ENCODE measurements at regions not wholly inside any gene's neighbourhood (a gene's known extent, or its start where the extent isn't known, plus 50 kb on each side); places are given as distances from the start of the nearest gene placed in this dataset.
"Not testable (repeated sequence)": the region's sequence is repeated elsewhere in the genome, so short reads cannot be mapped to it uniquely, and the experiment has no call there.

DNA sequence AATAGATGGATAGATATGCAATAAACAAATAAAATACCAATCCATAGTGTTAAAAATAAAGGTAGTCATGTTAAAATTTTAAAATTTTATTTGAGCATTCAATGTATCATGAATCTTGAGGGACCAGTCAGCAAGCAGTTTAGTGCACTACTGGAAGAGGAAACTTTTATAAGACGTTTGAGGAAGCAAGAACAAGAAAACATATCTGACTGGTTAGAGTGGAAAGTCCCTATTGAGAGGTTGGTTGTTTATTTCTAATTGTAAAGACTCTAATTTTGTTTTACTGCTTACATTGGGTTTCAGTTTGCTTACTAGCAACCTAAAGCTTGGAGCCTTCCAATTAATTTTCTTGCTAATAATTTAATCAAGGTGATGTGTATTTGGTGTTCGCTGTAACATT is 786.2 kb downstream of the RAB28 start:
- no peak for DNase-seq (ENCODE audit: low spot score)

DNA sequence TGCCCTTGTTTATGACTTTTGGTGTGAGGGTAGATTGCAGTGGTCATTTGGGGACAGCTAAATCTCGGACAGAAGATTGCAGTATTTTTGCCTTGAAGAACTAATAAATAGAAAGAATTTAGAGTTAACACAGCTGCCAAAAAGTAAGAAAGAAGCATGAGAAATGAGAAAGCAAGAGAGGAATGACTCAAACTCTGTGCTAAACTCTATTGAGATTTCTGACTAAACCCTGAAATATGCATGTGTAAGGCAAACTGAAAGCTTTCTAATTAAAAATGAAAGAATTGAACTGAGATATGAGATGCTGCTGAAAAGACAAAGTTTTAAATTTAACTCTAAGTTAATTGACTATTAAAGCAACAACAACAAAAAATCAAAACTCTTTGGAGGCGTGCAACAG is 791.3 kb downstream of the RAB28 start:
- DNase-seq (ENCODE audit: low spot score): no peak

DNA sequence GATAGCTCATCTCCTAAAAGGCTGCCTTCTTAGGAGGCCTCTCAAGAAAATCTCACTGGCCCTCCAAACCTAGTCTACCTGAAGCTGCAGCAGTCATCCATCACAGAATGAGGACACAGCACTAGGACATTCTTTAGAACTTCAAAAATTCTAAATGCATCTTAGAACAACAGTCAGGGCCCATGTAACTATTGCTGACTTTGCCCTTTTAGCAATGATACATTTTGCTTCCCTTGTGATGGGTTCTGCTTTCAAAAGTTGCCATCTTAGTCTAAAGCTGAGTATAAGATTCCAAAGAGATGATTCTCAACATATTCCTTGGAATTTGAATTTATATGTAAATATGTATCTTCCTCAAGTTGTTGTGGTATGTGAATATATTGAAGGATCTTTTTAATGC is 793.0 kb downstream of the RAB28 start:
- no peak for DNase-seq (ENCODE audit: low spot score)

DNA sequence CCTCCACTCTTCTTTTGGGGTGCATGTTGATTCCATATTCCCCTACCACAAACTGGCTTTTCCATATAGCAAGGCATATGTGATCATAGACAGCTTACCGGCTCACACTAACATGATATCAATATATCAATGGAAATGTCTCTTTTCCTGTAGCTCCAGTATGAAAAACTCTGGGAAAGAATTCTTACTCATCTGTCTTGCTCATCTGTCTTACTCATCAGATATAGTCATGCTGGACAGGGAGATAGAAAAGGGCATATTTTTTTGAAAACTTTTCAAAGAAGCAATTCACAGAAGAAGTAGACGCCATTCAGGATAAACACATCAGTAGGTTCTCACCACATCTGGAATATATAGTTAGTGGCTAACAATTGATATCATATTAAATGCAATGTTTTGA is 794.7 kb downstream of the RAB28 start:
- no peak for DNase-seq (ENCODE audit: low spot score)

DNA sequence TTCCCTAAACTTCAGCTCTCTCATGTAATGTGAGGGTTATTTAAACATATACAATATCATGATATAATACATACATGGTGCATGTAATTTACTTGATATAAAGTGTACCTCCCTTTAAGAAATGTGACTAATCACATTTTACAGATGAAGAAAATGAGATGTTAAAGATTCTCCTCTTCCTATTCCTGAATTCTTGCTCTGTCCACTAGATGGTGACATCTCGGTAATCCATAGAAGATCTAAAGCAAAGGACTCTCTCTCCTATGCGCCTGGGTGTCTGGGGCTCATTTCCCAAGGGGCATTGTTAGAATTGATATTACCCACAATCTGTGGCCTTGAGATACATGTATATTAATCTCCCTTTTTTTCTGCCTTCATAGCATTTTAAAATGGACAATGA is 804.9 kb downstream of the RAB28 start:
- DNase-seq (ENCODE audit: low spot score): no peak

DNA sequence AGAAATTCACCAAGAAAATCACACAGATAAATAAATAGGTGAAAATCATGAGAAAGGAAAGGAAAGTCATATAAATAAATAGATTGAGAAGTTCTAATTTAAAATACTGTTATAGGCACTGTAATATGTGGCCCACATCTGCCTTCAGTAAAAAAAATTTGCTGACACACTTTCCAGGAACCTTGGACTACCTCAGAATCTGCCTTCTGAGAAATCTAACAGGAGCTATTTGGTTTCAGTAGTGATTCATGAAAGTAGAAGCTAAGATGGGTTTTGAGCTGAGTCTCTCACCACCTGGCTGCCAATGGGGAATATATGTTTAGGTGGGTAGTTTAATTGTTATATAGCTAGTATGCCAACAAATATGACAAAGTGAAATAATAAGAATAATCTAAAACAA is 810.0 kb downstream of the RAB28 start:
- no peak for DNase-seq (ENCODE audit: low spot score)

DNA sequence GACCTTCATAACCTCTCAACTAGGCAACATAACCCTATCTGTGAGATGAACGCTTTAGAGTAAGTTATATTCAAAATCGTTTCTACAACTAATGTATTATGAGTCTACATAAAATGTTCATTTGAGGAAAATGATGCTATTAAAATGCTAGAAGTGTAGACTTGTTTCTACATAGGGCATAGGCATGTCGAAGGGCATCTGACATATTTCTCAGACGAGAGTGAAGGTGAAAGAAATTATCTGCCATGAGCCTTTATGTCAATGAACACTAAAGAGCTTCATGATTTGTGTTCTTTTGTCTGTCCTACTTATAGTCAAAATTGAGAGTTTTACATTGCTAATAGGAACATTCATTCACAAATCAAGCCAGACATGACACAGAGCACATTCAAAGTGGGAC is 811.8 kb downstream of the RAB28 start:
- no peak for DNase-seq (ENCODE audit: low spot score)

DNA sequence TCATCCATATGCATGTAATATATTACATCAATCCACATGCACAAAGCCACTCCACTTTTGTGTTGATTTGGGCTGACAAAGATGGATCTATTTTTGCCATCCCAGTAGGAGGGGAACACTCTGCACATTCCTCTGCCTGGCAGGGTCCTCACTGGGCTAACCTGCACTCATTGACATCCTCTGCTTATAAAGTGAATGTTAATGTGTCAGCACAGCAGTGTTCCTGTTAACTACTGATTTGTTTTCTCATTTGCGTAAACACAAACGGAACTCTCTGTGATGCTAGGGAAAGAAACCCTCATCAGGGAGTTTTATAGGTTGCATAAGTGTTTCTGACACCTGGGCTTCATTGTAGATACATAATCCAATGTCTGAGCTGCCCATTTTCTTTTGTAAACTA is 826.0 kb downstream of the RAB28 start:
- no peak for DNase-seq (ENCODE audit: low spot score)

DNA sequence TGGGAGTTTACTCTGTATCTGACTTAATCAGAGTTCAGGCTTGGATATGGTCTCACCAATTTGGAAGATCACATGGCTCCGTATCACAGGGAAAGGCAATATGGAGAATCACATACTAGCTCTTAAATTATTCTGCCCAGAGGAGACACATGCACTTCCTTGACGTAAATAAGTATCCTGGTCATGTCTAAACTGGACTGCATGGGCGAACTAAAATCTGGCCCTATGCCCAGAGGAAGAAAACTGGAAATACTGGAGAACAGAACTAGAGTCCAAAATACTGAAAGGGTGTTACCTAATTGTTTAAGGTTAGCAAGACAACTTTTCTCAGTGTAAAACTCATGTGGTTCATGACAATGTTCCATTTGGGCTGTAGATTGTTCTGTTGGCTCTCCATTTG is 832.3 kb downstream of the RAB28 start:
- DNase-seq (ENCODE audit: low spot score): no peak

DNA sequence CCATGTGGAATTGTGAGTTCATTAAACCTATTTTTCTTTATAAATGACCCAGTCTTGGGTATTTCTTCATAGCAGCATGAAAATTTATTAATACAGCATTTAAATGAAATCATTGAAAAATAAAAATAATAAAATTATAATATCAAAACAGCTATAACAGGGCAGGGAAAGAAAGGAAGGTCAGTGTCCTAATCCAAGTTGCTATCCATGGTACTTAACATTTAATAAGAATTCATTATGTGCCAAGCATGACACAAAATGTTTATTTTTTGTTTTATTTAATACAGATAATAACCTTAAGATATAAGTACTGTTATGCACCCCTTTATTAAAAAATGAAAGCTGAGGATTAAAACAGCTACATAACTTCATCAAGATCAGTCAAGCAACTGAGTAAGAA is 838.4 kb downstream of the RAB28 start:
- no peak for DNase-seq (ENCODE audit: low spot score)

DNA sequence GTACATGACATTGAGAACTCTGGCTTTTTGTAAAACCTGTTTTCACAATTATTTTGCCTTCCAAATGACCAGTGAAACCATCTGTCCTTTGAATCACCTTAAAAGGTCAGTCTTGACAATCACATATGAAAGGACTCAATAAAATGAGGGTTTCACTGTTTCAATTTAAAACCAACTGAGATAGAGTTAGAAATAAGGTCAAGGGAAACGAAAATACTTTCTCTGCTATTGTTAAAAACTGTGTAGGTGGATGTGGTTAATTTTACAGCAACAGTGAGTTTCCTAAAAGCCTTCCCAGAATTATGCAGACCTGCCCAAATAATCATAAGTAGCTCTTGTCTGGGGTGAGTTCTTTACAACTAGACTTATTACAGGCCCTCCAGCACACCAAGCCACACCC is 839.9 kb downstream of the RAB28 start:
- DNase-seq (ENCODE audit: low spot score): no peak

DNA sequence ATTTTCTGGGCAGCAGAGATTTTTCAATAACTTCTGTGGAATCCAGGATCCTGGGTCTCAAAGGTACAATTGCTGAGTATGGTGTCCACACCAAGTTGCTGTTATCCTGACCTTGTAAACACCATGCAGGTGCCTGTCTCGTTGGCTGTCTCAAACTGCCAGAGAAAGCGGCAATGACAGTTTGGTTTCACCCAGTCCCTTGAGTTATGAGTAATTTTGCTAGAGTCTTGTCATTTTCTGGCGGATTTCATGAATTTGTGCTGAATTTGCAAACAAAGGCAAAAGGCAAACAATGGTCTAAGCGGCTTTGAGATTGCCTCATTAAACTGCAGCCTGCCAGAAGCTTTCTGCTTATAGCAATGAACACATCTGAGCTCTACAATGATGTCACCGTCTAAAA is 847.9 kb downstream of the RAB28 start:
- DNase-seq (ENCODE audit: low spot score): no peak

DNA sequence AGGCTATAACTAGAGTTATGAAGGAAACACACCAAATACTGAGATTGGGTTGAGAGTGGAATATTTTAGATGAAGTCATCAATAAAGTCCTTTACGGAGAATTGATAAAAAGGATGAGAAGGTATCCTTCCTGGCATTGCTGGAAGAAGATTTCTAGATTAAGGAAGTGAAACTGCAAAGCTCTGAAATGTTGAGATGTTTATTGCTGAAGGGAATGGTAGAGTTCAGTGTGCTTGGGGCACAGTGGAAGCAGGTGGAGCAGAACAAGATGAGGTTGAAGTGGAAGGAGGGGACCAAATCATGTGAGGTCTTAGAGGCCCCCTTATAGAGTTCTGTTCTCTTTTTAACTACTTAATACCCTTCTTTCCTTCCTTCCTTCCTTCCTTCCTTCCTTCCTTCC is 848.5 kb downstream of the RAB28 start:
- no peak for DNase-seq (ENCODE audit: low spot score)

DNA sequence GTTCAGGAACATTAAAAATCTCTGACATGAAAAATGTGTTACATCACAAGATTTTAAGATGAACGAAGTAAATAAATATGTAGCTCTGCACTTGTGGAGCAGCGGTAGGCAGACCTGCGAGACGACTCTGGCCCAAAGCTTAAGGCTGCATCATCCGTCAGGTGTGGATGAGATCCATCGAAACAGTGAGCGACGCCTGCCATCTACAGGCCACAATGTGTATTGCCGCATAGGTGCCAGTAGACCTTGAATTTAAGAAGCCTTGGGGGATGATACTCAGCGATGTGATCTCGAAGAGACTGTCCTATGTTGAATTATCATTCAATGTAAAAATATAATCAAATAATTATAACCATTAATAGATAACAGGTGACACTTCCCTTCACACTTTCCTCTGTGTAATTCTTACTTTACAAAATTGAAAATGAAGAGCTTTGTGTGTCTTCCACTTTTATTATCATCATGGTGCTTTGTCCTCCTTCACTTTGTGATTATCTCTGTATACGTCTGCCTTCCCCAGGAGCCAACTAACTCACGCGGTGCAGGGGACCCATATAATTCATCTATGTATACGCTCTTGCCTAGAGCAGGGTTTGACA is 851.0 kb downstream of the RAB28 start:
- peak; percentile 49 for DNase-seq (ENCODE audit: low spot score)

DNA sequence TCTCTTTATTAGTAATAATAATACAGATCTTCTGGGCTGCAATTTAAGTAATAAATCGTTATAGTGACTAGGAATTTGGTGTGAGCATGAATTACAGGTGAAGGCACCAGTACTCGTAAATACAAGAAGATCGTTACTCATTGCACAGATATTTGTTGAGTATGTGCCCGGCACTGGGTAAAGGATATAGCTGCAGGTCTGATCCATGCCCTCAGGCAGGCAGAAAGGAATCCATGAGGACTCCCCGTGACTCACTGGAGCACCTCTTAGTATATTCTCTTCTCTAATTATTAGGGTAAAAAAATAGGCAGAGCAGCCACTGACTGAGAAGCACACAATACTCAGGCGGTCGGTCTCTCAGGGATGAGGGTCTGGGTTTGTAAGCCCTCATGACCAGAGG is 868.3 kb downstream of the RAB28 start:
- DNase-seq (ENCODE audit: low spot score): no peak

DNA sequence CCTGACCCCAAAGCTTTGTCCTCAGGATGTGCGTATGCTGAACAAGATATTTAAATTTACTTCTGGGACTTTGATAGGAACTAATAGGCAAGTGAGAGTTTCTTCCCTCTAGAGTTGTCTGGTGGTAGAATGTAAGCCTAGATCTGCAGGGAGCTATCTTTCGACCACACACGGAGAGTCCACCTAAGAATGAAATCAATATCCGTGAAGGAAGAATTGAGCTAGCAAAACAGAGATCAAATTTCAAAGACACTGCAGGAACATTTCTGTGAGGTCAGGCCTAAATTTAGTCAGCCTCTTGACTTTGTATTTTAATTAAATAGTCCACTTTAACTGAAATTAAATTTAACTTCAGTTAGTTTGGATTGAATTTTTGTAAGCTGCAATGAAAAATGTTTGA is 871.3 kb downstream of the RAB28 start:
- no peak for DNase-seq (ENCODE audit: low spot score)

DNA sequence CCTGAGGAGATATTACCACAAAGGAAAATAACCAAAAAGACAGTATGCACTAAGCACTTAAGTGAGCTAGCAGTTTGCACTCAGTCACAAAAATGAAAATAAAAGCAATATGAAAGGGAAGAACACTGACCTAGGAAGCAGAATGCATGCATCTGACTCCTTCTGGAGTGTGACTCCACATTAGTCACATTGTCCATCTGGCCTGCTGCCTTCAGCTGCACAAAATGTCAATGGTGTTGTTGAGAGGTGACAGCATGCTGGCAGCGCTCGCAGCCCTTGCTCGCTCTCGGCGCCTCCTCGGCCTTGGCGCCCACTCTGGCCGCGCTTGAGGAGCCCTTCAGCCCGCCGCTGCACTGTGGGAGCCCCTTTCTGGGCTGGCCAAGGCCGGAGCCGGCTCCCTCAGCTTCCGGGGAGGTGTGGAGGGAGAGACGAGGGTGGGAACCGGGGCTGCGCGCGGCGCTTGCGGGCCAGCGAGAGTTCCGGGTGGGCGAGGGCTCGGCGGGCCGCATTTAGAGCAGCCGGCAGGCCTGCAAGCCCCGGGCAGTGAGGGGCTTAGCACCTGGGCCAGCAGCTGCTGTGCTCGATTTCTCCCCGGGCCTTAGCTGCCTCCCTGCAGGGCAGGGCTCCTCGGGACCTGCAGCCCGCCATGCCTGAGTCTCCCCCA is 874.8 kb downstream of the RAB28 start:
- not testable (repeated sequence) for DNase-seq (ENCODE audit: low spot score)

DNA sequence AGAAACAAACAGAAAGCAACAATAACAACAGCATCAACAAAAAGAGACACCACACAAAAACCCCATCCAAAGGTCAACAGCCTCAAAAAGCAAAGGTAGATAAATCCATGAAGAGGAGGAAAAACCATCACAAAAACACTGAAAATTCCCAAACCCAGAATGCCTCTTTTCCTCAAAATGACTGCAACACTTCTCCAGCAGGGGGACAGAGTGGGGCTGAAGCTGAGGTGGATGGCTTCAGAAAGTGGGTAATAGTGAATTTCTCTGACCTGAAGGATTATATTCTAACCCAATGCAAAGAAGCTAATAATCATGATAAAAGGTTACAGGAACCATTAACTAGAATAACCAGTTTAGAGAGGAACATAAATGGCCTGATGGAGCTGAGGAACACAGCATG is 888.2 kb downstream of the RAB28 start:
- DNase-seq (ENCODE audit: low spot score): no peak

DNA sequence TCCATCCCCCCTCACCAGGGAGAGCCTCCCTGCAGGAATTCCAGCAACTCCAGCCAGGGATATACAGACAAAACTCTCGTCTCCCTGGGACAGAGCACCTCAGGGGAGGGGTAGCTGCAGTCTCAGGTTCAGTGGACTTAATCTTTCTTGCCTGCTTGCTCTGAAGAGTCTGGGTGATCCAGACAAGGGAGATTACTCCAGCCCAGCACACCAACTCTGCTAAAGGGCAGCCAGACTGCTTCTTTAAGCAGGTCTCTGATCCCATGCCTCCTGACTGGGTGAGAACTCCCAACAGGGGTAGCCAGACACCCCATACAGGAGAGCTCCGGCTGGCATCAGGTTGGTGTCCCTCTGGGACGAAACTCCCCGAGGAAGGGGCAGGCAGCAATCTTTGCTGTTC is 888.7 kb downstream of the RAB28 start:
- no peak for DNase-seq (ENCODE audit: low spot score)

DNA sequence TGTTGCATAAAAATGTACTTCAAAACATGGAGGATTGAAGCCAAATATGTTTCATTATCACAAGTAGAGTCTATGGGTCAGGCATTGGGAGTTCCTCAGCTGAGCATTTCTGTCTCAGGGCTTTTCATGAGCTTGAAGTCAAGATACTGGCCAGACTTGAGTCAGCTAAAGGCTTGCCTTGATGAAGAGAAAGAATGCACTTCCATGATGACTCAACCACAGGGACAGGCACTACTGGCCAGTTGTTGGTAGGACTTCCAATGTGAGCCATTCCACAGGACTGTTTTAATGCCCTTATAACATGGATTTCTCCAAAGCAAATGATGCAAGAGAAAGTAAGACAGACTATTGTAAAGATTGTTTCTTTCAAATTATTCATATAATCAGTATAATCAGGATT is 895.6 kb downstream of the RAB28 start:
- DNase-seq (ENCODE audit: low spot score): no peak

DNA sequence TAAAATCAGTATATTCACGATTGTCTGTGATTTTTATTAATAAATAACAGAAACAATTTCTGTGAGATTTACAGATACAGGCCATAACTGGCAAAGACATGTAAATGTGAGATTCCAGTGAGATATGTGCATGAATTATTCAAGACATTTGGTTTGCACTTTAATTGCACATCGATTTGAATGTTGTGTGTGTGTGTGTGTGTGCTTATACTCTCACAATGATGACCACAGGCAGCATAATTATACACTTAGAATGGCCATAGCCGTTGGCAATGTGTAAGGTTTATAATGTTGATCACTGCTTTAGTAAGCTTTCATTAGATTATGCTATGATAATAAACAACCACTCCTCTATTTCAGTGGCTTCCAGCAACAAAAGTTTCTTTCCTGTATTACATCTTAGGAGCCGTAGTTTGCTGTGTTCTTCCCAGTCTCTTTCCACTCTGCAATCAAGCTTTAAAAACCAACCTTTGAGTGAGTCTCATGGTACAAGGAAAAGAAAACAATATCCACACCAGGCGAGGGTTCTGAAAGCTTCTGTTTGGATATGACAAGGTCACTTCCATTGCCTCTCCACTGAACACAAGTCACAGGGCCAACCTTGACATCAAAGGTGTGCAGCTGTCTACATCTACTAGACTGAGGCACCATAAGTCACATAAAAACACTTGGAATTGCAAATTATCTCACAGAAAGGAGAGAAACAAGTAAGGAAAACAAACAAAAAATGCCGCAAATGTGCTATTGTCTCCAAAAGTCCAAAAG is 897.7 kb downstream of the RAB28 start:
- DNase-seq (ENCODE audit: low spot score): no peak

DNA sequence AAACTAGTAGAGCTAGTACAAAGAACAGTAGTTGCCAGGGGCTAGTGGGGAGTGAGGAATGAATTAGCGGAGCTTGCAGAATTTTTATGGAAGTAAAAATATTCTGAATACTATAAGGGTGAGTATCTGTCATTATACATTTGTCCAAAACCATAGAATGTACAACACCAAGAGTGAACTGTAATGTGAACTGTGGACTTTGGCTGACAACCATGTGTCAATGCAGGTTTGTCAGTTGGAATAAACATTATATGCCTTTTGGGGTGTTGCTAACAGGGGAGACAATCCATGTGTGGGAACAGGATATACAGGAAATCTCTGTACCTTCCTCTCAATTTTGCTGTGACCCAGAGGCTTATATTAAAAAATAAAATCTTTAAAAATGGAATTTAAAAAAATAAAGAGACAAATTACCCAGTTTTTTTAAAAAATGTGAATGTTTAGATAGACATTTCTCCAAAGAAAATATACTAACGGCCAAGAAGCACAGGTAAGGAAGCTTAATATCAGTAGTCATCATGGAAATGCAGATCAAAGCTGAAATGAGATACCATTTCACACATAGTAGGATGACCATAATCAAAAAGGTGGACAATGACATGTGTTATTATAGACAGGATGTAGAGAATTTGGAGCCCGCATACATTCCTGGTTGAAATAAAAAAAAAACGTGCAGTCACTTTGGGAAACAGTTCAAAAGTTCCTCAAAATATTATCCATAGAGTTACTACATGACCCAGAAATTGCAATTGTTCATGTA is 899.8 kb downstream of the RAB28 start:
- DNase-seq (ENCODE audit: low spot score): no peak

DNA sequence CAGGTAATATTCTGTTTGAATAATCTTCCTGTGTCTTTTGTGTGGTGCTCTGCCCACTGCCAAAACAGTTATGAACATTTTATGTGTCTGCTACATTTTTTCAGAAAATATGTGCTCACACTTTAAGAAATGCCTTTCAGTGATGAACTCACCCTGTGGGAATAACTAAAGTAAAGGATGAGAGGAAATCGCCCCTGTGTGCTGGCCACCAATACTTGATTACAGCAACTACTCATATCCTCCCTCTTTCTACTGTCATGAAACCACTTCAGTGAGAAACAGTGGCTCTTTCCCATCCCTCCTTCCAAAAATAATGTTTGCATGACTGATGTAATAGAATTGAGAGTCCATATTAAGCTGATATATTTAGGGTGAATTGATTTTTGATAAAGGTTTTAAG is 900.9 kb downstream of the RAB28 start:
- DNase-seq (ENCODE audit: low spot score): no peak
